ENCODE measurements at regions not wholly inside any gene's neighbourhood (a gene's known extent, or its start where the extent isn't known, plus 50 kb on each side); places are given as distances from the start of the nearest gene placed in this dataset.

- DNase-seq (ENCODE audit: low spot score) = no peak
Measured at GRCh38 chr9:28620661-28621060, 1047.4 kb upstream of the C9orf72 start.

- no peak for DNase-seq (ENCODE audit: low spot score)
Measured at GRCh38 chr9:28624771-28625170, 1051.5 kb upstream of the C9orf72 start.

DNA sequence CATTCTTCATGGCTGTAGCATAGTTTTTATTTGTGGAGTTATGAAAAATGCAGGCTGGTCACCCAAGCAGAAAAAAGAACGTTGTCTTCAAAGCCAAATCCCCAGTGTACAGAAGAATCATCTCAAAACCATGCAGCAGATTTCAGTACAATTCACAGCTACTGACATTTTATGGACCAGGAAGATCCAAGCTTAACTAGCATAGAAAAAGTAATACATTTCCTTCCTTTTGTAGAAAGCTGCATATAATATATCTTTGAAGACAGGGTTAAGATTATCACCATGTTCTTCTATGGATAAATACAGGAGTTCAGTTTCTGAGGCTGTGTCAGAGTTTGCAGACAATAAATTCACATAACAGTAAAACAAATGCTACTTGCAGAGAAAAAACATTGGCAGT, 1054.8 kb upstream of the C9orf72 start:
- DNase-seq (ENCODE audit: low spot score) = no peak

- no peak for DNase-seq (ENCODE audit: low spot score)
Measured at GRCh38 chr9:28648723-28649122, 1075.4 kb upstream of the C9orf72 start.

DNA sequence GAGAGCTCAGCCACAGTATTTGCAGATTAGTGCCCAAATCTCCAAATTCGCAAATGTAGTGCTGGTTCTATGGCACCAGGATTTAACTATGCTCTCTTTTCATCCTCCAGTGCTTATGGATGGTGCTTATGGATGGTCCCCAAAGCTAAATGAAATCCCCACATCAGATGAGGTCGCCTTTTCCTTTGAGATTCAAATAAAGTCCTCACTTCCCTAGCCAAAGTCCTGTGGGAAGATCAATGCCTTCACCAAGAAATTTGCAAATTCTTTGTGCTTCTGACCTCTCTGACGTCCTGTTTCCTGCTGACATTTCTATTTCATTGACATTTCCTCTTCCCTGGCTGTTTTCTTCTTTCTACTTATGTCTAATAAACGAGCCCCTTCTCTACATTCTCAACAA, 1077.0 kb upstream of the C9orf72 start:
- no peak for DNase-seq (ENCODE audit: low spot score)

- DNase-seq (ENCODE audit: low spot score) = no peak
Measured at GRCh38 chr9:28651050-28651722, 1077.9 kb upstream of the C9orf72 start.

- DNase-seq (ENCODE audit: low spot score) = no peak
Measured at GRCh38 chr9:28653216-28653615, 1079.9 kb upstream of the C9orf72 start.

DNA sequence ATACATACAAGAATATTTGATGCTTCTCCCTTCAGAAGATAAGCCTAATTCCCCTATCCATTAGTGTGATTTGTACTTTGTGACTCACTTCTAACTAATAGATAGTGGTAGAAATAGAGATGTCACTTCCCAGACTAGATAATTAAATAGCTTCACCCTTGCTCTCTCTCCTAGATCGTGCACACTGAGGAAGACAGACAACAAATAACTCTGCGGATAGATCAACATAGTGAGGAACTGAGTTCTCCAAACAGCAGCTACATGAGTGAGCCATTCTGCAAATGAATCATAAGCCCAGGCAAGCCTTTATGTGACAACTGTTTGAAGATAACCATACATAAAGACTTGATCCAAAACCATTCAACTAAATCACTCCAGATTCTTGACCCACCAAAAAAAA, 1083.4 kb upstream of the C9orf72 start:
- no peak for DNase-seq (ENCODE audit: low spot score)

- DNase-seq (ENCODE audit: low spot score) = no peak
Measured at GRCh38 chr9:28661853-28662252, 1088.6 kb upstream of the C9orf72 start.

DNA sequence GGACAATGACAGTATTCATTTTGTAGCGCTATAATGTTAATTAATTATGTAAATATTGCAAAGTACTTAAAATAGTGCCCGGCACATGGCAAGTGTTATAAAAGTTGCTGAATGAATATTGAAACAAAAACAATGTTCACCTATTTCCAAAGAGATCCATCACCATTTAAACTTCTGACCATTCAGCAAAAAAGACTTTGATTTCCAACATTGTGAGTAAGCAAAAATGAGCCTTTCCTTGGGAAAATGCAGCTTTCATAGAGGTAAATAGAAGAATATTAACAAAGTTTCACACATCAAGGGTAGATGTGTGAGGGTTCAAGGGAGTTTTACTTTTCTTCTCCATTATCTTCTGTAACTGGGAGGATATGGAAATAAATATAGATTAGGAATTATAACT, 1089.4 kb upstream of the C9orf72 start:
- DNase-seq (ENCODE audit: low spot score) = no peak

DNA sequence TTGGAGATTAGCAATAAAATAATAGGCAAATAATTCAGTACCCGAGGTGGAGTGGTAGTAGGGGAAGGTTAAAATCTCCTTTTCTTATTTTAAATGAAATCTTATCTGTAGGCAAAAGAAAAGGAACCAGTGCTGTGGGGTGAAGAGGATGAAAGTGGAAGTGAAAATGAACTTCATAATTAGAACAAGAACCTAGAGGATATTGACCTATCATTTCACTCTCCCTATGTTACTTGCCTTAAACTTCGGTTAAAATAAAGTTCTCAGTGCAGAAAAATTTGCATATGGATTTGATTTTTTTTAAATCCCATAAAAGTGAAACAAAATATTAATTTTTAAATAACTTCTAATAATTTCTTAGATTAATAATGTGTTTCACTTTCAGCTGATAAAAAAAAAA, 1094.9 kb upstream of the C9orf72 start:
- DNase-seq (ENCODE audit: low spot score) = no peak

GRCh38 chr9:28671000-28671399, 1097.7 kb upstream of the C9orf72 start:
- DNase-seq (ENCODE audit: low spot score) = no peak

DNA sequence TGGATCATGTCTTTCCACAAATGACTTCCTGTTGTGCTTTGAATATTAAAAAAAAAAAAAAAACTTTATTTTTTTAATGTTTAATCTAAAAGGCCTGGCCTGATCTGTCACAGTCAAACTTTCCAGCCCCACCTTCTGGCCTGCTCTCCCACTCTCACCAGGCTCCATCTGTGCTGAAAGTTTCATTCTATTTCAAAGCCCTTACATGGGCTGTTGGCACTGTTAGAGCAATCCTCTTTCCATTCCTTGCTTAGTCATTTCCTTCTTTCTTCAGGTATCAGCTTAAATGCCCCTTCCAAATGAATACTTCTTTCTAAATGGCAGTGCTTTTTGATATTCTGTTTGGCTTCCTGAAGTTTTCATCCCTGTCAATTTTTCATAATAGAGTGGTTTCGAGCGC, 1104.8 kb upstream of the C9orf72 start:
- no peak for DNase-seq (ENCODE audit: low spot score)

DNA sequence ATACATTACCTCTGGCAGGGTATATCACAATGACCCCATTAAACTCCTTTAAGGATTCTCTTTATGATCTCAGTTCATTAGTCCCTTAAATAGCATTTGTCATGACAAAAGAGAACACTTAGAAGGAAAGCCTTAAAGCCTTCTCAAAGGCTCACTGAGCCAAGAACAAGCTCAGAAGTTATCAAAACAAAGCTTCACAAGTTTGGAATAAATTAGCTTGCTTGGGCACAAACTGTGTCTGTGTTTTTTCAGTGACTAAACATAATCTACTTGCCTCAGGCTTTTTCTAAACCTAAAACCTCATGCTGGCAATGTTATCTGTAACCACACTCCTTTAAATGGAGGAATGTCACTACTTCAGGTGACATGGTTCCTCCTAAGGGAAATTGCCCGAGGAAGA, 1114.9 kb upstream of the C9orf72 start:
- DNase-seq (ENCODE audit: low spot score) = no peak

GRCh38 chr9:28692012-28692411, 1118.7 kb upstream of the C9orf72 start:
- DNase-seq (ENCODE audit: low spot score) = no peak

- no peak for DNase-seq (ENCODE audit: low spot score)
Measured at GRCh38 chr9:28696960-28697359, 1123.7 kb upstream of the C9orf72 start.

DNA sequence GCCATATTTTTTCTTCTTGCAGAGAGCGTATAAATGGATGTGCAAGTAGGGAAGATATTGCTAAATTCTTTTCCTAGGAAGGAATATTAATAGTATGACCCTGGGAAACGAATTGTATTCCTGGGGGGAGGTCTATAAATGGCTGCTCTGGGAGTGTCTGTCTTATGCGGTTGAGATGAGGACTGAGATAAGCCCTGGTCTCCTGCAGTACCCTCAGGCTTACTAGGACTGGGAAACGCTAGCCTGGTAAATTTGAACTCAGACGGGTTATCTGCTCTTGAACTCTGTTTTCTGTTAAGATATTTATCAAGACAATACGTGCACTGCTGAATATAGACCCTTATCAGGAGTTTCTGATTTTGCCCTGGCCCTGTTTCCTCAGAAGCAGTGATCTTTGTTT, 1126.4 kb upstream of the C9orf72 start:
- DNase-seq (ENCODE audit: low spot score) = no peak

DNA sequence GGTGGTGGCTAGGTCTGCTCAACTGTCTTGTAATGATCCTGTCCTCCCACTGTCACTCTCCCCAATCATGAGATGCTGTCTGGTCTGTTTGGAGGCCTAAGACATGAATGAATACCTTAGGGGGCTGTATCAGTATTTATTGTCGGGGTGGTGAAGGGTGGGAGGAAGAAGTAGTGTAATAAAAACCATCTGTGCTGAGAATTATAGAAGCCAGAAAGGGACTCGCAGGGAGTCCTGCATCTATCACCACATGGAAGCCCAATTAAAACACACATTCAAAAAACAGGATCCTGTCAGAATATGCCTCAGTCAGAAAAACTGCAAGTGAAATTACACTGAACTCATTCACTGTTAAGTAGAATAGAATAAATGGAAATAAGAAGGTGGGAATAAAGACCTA, 1134.3 kb upstream of the C9orf72 start:
- DNase-seq (ENCODE audit: low spot score) = no peak

- DNase-seq (ENCODE audit: low spot score) = no peak
Measured at GRCh38 chr9:28714188-28714587, 1140.9 kb upstream of the C9orf72 start.

DNA sequence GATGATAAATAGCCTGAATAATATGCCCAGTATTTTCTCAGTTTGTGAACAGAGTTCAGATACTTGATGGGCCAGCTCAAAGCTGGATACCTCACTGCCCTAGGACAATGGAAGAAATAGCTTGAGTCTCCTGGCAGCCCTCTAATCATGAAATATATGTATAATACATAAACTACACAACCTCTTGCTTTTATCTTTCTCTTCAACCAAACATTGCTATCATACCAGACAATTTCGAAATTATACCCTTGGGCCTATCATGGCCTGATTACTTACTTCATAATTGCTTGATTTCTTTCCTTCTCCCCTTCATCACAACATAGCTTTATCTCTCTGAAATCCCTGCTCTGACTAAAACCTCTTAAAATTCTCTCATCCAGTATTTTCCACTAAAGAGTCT, 1144.9 kb upstream of the C9orf72 start:
- no peak for DNase-seq (ENCODE audit: low spot score)

- no peak for DNase-seq (ENCODE audit: low spot score)
Measured at GRCh38 chr9:28720746-28721145, 1147.5 kb upstream of the C9orf72 start.

- no peak for DNase-seq (ENCODE audit: low spot score)
Measured at GRCh38 chr9:28730111-28730510, 1156.8 kb upstream of the C9orf72 start.

DNA sequence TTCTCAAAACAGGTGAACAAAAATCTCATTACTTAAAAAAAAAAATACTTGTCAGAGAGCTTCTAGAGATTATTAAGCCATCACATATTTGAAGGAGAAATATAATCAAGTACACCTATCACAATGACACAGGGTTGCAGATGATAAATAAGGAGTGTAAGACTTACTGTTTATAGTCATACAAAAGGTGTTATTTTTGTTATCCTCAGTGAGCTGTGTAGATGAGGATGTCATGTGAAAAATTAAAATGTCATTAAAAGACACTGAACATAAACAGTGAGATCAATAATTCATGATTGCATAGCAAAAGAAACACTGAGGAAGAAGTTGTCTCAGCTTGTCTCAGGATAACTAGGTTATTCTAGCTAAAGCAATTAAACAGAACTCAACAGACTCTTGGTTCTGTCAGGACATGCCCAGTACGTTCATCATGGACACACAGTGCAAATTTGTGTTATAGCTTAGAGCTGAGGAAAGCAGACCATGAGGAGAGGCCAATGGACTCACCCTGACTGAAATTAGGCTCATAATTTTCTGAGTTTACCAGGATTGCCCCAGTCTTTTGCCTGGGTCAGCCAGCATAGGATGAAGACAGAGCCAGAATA, 1162.6 kb upstream of the C9orf72 start:
- DNase-seq (ENCODE audit: low spot score) = no peak

- no peak for DNase-seq (ENCODE audit: low spot score)
Measured at GRCh38 chr9:28741459-28741858, 1168.2 kb upstream of the C9orf72 start.
